ENCODE measurements at regions not wholly inside any gene's neighbourhood (a gene's known extent, or its start where the extent isn't known, plus 50 kb on each side); places are given as distances from the start of the nearest gene placed in this dataset.

DNA sequence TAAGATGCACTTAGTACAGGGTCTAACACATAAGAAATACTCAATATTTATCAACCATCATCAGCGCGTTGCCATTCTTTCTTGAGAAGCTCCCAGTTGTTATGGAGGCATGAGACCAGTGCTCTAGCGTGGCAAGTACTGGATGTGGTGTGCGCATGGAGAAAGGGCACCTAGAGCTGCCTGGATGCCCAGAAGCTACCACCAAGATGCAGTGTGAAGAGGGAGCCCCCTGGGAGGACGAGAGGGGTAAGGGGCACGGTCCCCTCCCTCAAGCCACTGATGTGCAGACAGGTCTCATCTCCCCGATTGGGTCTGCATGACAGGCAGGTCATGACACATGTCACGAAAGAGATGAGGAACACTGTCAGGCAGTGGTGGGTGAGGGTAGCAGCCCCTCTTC is 127.7 kb upstream of the CXCL14 start:
- peaks cover 0 to 26% (median 6%) of the 10 kb centered on the region in 4 donors for H3K4me1 ChIP-seq
- TF ChIP-seq EP300 (IDR thresholded peaks at IDR 0.05) (no peak), POLR2A (IDR thresholded peaks at IDR 0.05) (no peak)
- TF ChIP-seq, protein P1, sequence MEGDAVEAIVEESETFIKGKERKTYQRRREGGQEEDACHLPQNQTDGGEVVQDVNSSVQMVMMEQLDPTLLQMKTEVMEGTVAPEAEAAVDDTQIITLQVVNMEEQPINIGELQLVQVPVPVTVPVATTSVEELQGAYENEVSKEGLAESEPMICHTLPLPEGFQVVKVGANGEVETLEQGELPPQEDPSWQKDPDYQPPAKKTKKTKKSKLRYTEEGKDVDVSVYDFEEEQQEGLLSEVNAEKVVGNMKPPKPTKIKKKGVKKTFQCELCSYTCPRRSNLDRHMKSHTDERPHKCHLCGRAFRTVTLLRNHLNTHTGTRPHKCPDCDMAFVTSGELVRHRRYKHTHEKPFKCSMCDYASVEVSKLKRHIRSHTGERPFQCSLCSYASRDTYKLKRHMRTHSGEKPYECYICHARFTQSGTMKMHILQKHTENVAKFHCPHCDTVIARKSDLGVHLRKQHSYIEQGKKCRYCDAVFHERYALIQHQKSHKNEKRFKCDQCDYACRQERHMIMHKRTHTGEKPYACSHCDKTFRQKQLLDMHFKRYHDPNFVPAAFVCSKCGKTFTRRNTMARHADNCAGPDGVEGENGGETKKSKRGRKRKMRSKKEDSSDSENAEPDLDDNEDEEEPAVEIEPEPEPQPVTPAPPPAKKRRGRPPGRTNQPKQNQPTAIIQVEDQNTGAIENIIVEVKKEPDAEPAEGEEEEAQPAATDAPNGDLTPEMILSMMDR (IDR thresholded peaks at IDR 0.05), result no peak
- H3K9me3 ChIP-seq, result no peaks in the 10 kb centered on the region
- no peaks in the 10 kb centered on the region for H3K36me3 ChIP-seq
- DNase-seq (ENCODE audit: low spot score in 2 of 2), result no peak
- WGBS, 2 donors, result 96 to 99% methylated on average over 8 of the region's 8 CpGs
- no peak overlapping the region for H3K27ac ChIP-seq
- no peaks in the 10 kb centered on the region for H3K27me3 ChIP-seq
- H3K4me3 ChIP-seq, result no peak overlapping the region

- DNase-seq (ENCODE audit: low spot score in 2 of 2), result no peak
- H3K9me3 ChIP-seq, result no peaks in the 10 kb centered on the region
- H3K4me3 ChIP-seq, result no peak overlapping the region
- H3K27me3 ChIP-seq, result no peaks in the 10 kb centered on the region
- no peak overlapping the region for H3K27ac ChIP-seq
- no peak for TF ChIP-seq POLR2A (IDR thresholded peaks at IDR 0.05)
- TF ChIP-seq, protein P1 (IDR thresholded peaks at IDR 0.05), result no peak
- TF ChIP-seq EP300 (IDR thresholded peaks at IDR 0.05), result no peak
- peaks cover 0 to 26% (median 5%) of the 10 kb centered on the region in 4 donors for H3K4me1 ChIP-seq
- 75 to 96% methylated on average over 5 of the region's 5 CpGs for WGBS, 2 donors
- no peaks in the 10 kb centered on the region for H3K36me3 ChIP-seq
These were observed 127.2 kb upstream of the CXCL14 start for GRCh38 chr5:135705941-135706466.

DNA sequence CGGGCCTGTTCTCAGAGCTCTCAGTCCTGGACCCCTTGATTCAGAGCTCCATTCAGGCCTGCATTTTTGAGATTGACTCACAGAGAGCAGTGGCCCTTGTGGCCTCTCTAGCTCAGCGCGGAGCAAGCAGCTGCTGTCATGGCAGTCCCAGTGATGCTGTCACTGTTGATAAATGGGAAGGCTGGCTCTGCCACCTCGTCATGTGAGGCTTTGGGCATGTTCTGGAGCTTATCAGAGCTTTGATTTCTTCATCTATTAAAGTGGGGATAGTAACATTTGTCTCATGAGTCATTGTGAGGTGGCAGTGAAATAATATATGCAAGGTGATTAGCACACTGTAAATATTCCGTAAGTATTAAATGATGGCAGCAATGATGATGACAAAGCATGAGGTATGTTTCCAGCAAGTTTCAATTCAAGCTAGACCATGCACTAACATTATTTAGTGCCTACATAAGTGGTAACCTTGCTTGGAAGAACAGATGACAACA is 126.4 kb upstream of the CXCL14 start:
- Histone ChIP-seq H3K4me1 (peaks cover 0 to 21% (median 5%) of the 10 kb centered on the region in 4 donors), H3K36me3 (no peaks in the 10 kb centered on the region), H3K4me3 (no peak overlapping the region), H3K27me3 (no peaks in the 10 kb centered on the region), H3K27ac (no peak overlapping the region), H3K9me3 (no peaks in the 10 kb centered on the region)
- DNase-seq (ENCODE audit: low spot score in 2 of 2), result no peak
- 40 to 51% methylated on average over 5 of the region's 5 CpGs for WGBS, 2 donors
- TF ChIP-seq EP300 (IDR thresholded peaks at IDR 0.05) (no peak), POLR2A (IDR thresholded peaks at IDR 0.05) (no peak)
- TF ChIP-seq, protein P1 (IDR thresholded peaks at IDR 0.05), result no peak

GRCh38 chr5:135704616-135705015 is 125.8 kb upstream of the CXCL14 start:
- WGBS, 2 donors, result 53 to 56% methylated on average over 2 of the region's 2 CpGs
- Histone ChIP-seq H3K27me3 (no peaks in the 10 kb centered on the region), H3K9me3 (no peaks in the 10 kb centered on the region), H3K27ac (no peak overlapping the region), H3K36me3 (no peaks in the 10 kb centered on the region), H3K4me1 (peaks cover 0 to 15% (median 3%) of the 10 kb centered on the region in 4 donors), H3K4me3 (no peak overlapping the region)
- DNase-seq (ENCODE audit: low spot score in 2 of 2), result no peak
- no peak for TF ChIP-seq POLR2A (IDR thresholded peaks at IDR 0.05)
- TF ChIP-seq, protein P1 (IDR thresholded peaks at IDR 0.05), result no peak
- no peak for TF ChIP-seq EP300 (IDR thresholded peaks at IDR 0.05)

- WGBS, 2 donors, result 56 to 67% methylated on average over 4 of the region's 4 CpGs
- Histone ChIP-seq H3K27ac (no peak overlapping the region), H3K36me3 (no peaks in the 10 kb centered on the region), H3K27me3 (no peaks in the 10 kb centered on the region), H3K4me3 (no peak overlapping the region), H3K9me3 (no peaks in the 10 kb centered on the region), H3K4me1 (peaks cover 0 to 1% (median 0%) of the 10 kb centered on the region in 4 donors)
- TF ChIP-seq POLR2A (IDR thresholded peaks at IDR 0.05), result no peak
- TF ChIP-seq, protein P1 (IDR thresholded peaks at IDR 0.05), result no peak
- TF ChIP-seq EP300 (IDR thresholded peaks at IDR 0.05), result no peak
- DNase-seq (ENCODE audit: low spot score in 2 of 2), result no peak
These were observed 124.3 kb upstream of the CXCL14 start for GRCh38 chr5:135703016-135703550.
